A549 (cell line): ENCODE measurements at regions not wholly inside any gene's neighbourhood (a gene's known extent, or its start where the extent isn't known, plus 50 kb on each side); places are given as distances from the start of the nearest gene placed in this dataset.

Experiments
- ATAC-seq, 2 experiments: fragments of 200-7000 bp in 1 of 2; fragments of >200 bp in 1 of 2; cut with Nextera tagmentation in 1 of 2; cut with Tn5 transposase in 1 of 2; 3 replicates each; pipeline versions ENCODE4 v1.8.0 to v1.9.1; 2018 to 2020; ENCODE audit warnings: mild to moderate bottlenecking in 1 of 2, moderate library complexity in 1 of 2
- CTCF ChIA-PET: fragments of 300-600 bp; sonication (Branson Sonifier 250); formaldehyde crosslinking; extraction: SDS; loops from one replicate; lab custom pipeline; 2021; ENCODE audit warnings: antibody characterized with exemption, inconsistent platforms; lab: Yijun Ruan, JAX
- POLR2A ChIA-PET: fragments of 350-600 bp; formaldehyde crosslinking; extraction: SDS; loops from one replicate; lab custom pipeline; 2021; ENCODE audit warnings: antibody characterized with exemption, inconsistent platforms; lab: Yijun Ruan, JAX
- DNase-seq, 2 experiments: peaks; one replicate each; pipeline versions ENCODE4 v3.0.0 to v3.0.0-alpha.2; 2011 to 2016; ENCODE audit warnings: low read depth in 1 of 2, low spot score in 1 of 2
- FAIRE-seq: peaks from 2 replicates; lab custom pipeline; 2011; peaks lifted over from hg19 to GRCh38; lab: Jason Lieb, UNC
- H3K27ac ChIP-seq, 2 experiments: fragments of >200 bp; sonication (Bioruptor Twin); formaldehyde crosslinking; 3 replicates each; pipeline ENCODE4 v1.5.1; 2016 to 2017
- H3K4me1 ChIP-seq: fragments of >200 bp; sonication (Bioruptor Twin); formaldehyde crosslinking; 3 replicates; pipeline ENCODE4 v1.6.1; 2016
- H3K4me2 ChIP-seq: fragments of >200 bp; sonication (Bioruptor Twin); formaldehyde crosslinking; 3 replicates; pipeline ENCODE4 v1.6.1; 2016
- H3K4me3 ChIP-seq: fragments of >200 bp; sonication (Bioruptor Twin); formaldehyde crosslinking; 3 replicates; pipeline ENCODE4 v1.5.1; 2016
- H3K9me3 ChIP-seq: fragments of >200 bp; sonication (Bioruptor Twin); formaldehyde crosslinking; 3 replicates; pipeline ENCODE4 v1.6.1; 2016
- BCL3 ChIP-seq: fragments of >200 bp; sonication (Bioruptor Twin); formaldehyde crosslinking; IDR thresholded peaks from 3 replicates; pipeline ENCODE4 v1.6.1; 2016
- CBX2 ChIP-seq: fragments of 200-600 bp; sonication (generic); IDR thresholded peaks from 2 replicates; pipeline ENCODE4 v1.6.1; 2016; ENCODE audit warnings: low read depth, mild to moderate bottlenecking, borderline replicate concordance
- CBX8 ChIP-seq: fragments of 200-600 bp; sonication (generic); IDR thresholded peaks from 2 replicates; pipeline ENCODE4 v1.6.1; 2016
- CHD2 ChIP-seq: fragments of 150-350 bp; IDR thresholded peaks from 2 replicates; pipeline ENCODE4 v1.6.1; 2014; ENCODE audit warnings: low read length; ENCODE audit not compliant: partially characterized antibody
- E2F6 ChIP-seq: IDR thresholded peaks from 2 replicates; pipeline ENCODE4 v1.6.1; 2012; ENCODE audit warnings: low read depth, borderline replicate concordance
- EHMT2 ChIP-seq: fragments of 200-600 bp; sonication (generic); IDR thresholded peaks from 2 replicates; pipeline ENCODE4 v1.6.1; 2016; ENCODE audit warnings: antibody characterized with exemption, low read depth, mild to moderate bottlenecking, moderate library complexity
- ESRRA ChIP-seq: fragments of 150-350 bp; IDR thresholded peaks from 2 replicates; pipeline ENCODE4 v1.6.1; 2014; ENCODE audit warnings: mild to moderate bottlenecking, low read length, borderline replicate concordance
- FOSB ChIP-seq: fragments of 250-450 bp; sonication (Bioruptor Pico); IDR thresholded peaks from 2 replicates; pipeline ENCODE4 v1.5.0; 2020; ENCODE audit warnings: mild to moderate bottlenecking, moderate library complexity
- HEYL ChIP-seq: fragments of 250-450 bp; sonication (Bioruptor Pico); IDR thresholded peaks from 2 replicates; pipeline ENCODE4 v1.8.0; 2021; ENCODE audit warnings: mild to moderate bottlenecking, moderate library complexity
- HOXA7 ChIP-seq: fragments of 250-450 bp; sonication (Bioruptor Pico); IDR thresholded peaks from 2 replicates; pipeline ENCODE4 v1.5.0; 2020; ENCODE audit warnings: mild to moderate bottlenecking, moderate library complexity
- JUNB ChIP-seq: fragments of >200 bp; sonication (Bioruptor Twin); formaldehyde crosslinking; IDR thresholded peaks from 2 replicates; pipeline ENCODE4 v1.6.1; 2016
- KDM5A ChIP-seq: fragments of 200-600 bp; sonication (generic); IDR thresholded peaks from 2 replicates; pipeline ENCODE4 v1.6.1; 2016; ENCODE audit warnings: antibody characterized with exemption, mild to moderate bottlenecking
- MAFK ChIP-seq: fragments of 450-650 bp; IDR thresholded peaks from 2 replicates; pipeline ENCODE4 v1.6.1; 2014; ENCODE audit not compliant: partially characterized antibody
- MAZ ChIP-seq: fragments of 150-350 bp; IDR thresholded peaks from 2 replicates; pipeline ENCODE4 v1.6.1; 2014; ENCODE audit warnings: antibody characterized with exemption, low read depth, low read length, borderline replicate concordance
- NPAS2 ChIP-seq: fragments of 250-450 bp; sonication (Bioruptor Pico); IDR thresholded peaks from 2 replicates; pipeline ENCODE4 v1.8.0; 2022; ENCODE audit warnings: mild to moderate bottlenecking, moderate library complexity, borderline replicate concordance
- NR3C1 ChIP-seq: fragments of >200 bp; sonication (Bioruptor Twin); formaldehyde crosslinking; IDR thresholded peaks from 3 replicates; pipeline ENCODE4 v1.6.1; 2017
- PHF8 ChIP-seq: fragments of 200-600 bp; sonication (generic); IDR thresholded peaks from 2 replicates; pipeline ENCODE4 v1.6.1; 2016; ENCODE audit warnings: low read depth, mild to moderate bottlenecking, antibody characterized with exemption, moderate library complexity, borderline replicate concordance
- RAD21 ChIP-seq, 2 experiments: fragments of >200 bp in 1 of 2; sonication (Bioruptor Twin) in 1 of 2; formaldehyde crosslinking in 1 of 2; IDR thresholded peaks in 1 of 2; conservative IDR thresholded peaks in 1 of 2; 2 replicates in 1 of 2; 3 replicates in 1 of 2; pipeline ENCODE4 v1.6.1; 2012 to 2018; ENCODE audit warnings: inconsistent platforms in 1 of 2
- RARB ChIP-seq: fragments of 250-450 bp; sonication (Bioruptor Pico); IDR thresholded peaks from 2 replicates; pipeline ENCODE4 v1.8.0; 2021; ENCODE audit warnings: mild to moderate bottlenecking, moderate library complexity
- REST ChIP-seq: fragments of 200-600 bp; sonication (generic); IDR thresholded peaks from 2 replicates; pipeline ENCODE4 v1.6.1; 2016; ENCODE audit warnings: antibody characterized with exemption, mild to moderate bottlenecking, moderate library complexity
- ZSCAN20 ChIP-seq: fragments of 250-450 bp; sonication (Bioruptor Pico); IDR thresholded peaks from 2 replicates; pipeline ENCODE4 v1.8.0; 2022; ENCODE audit warnings: mild to moderate bottlenecking, moderate library complexity
- WGBS: methylation state at CpG from one replicate; pipeline ENCODE4 v1.1.6; 2017; ENCODE audit errors: missing lambda C conversion rate; 5-methylcytosine and 5-hydroxymethylcytosine counted together
- TF ChIP-seq, protein P1 (sequence below): fragments of >200 bp; sonication (Bioruptor Twin); formaldehyde crosslinking; IDR thresholded peaks from 2 replicates; pipeline ENCODE4 v1.6.1; 2016

GRCh38 chr5:92778261-92778660 lies 802.8 kb downstream of the NR2F1-AS1 start:
- WGBS: 89% methylated on average over 3 of the region's 3 CpGs
- no peak for ATAC-seq
- ChIA-PET CTCF (no interaction called here), POLR2A (no interaction called here)
- no peak overlapping the region for H3K27ac ChIP-seq
- FAIRE-seq: no peak
- no peaks in the 10 kb centered on the region for H3K4me1 ChIP-seq
- TF ChIP-seq MAZ: no peak
- TF ChIP-seq MAFK: no peak
- no peak for TF ChIP-seq BCL3
- TF ChIP-seq EHMT2: no peak
- TF ChIP-seq JUNB: no peak
- TF ChIP-seq ZSCAN20 (CRISPR knock-in tag): no peak
- no peak for TF ChIP-seq KDM5A
- TF ChIP-seq ESRRA: no peak
- TF ChIP-seq NR3C1: no peak
- TF ChIP-seq HEYL (CRISPR knock-in tag): no peak
- no peak for TF ChIP-seq CBX2
- TF ChIP-seq NPAS2 (CRISPR knock-in tag): no peak
- no peak for TF ChIP-seq E2F6
- no peak for DNase-seq
- no peaks in the 10 kb centered on the region for H3K9me3 ChIP-seq
- H3K4me3 ChIP-seq: no peak overlapping the region
- H3K4me2 ChIP-seq: no peak overlapping the region

DNA sequence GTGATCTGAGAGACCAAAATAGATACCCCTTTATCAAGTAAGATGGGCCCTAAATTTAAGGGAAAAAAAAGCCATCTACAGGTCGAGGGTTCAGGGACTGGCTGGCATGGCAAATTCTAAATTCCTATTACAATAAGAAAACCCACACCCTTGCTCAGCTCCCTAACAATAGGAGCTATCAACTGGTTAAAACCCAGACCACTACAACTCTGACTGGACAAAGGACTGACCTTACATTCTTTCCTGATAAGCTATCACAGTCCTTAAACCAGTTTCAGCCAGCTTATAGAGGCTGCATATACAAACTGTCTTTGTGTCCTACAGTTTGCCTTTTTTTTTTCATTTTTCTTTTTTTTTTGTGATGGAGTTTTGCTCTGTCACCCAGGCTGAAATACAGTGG lies 803.6 kb downstream of the NR2F1-AS1 start:
- CTCF ChIA-PET: no interaction called here
- TF ChIP-seq BCL3 (no peak), FOSB (CRISPR knock-in tag) (no peak), ZSCAN20 (CRISPR knock-in tag) (no peak), REST (no peak), EHMT2 (no peak), RARB (CRISPR knock-in tag) (no peak), RAD21 (conservative IDR thresholded peaks at IDR 0.05 in 1 of 2, IDR thresholded peaks at IDR 0.05 in 1 of 2) (no peak), HOXA7 (CRISPR knock-in tag) (no peak), CBX8 (no peak), JUNB (no peak), CHD2 (no peak), ESRRA (no peak), PHF8 (no peak)
- TF ChIP-seq, protein P1, sequence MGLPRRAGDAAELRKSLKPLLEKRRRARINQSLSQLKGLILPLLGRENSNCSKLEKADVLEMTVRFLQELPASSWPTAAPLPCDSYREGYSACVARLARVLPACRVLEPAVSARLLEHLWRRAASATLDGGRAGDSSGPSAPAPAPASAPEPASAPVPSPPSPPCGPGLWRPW: no peak
- FAIRE-seq: no peak
- POLR2A ChIA-PET: no interaction called here
- Histone ChIP-seq H3K9me3 (no peaks in the 10 kb centered on the region), H3K4me1 (no peaks in the 10 kb centered on the region), H3K4me2 (no peak overlapping the region), H3K27ac (no peak overlapping the region), H3K4me3 (no peak overlapping the region)
- 43% methylated on average over 1 of the region's 1 CpG for WGBS
- no peak for ATAC-seq
- no peak for DNase-seq
